SK-N-SH treated with all-trans-retinoic acid at 6 μM for 48 hours (cell line): ENCODE measurements at regions not wholly inside any gene's neighbourhood (a gene's known extent, or its start where the extent isn't known, plus 50 kb on each side); places are given as distances from the start of the nearest gene placed in this dataset.

Experiments used
- ARNTL ChIP-seq: fragments of 450-650 bp; formaldehyde crosslinking; IDR thresholded peaks from 2 replicates; pipeline ENCODE4 v1.5.0; 2020; ENCODE audit warnings: low read depth, mild to moderate bottlenecking, moderate library complexity, borderline replicate concordance
- BACH2 ChIP-seq: fragments of 250-450 bp; sonication (Bioruptor Pico); IDR thresholded peaks from 2 replicates; pipeline ENCODE4 v1.9.0; 2021; ENCODE audit warnings: mild to moderate bottlenecking, borderline replicate concordance
- ISL1 ChIP-seq: fragments of 250-450 bp; sonication (Bioruptor Pico); IDR thresholded peaks from 2 replicates; pipeline ENCODE4 v2.1.2; 2022; ENCODE audit warnings: mild to moderate bottlenecking, moderate library complexity
- OSR1 ChIP-seq: fragments of 250-450 bp; sonication (Bioruptor Pico); IDR thresholded peaks from 2 replicates; pipeline ENCODE4 v1.8.0; 2022; ENCODE audit warnings: moderate library complexity, mild to moderate bottlenecking, inconsistent platforms
- PPARA ChIP-seq: fragments of 250-450 bp; sonication (Bioruptor Pico); IDR thresholded peaks from 2 replicates; pipeline ENCODE4 v1.5.0; 2020; ENCODE audit warnings: mild to moderate bottlenecking, borderline replicate concordance
- RARB ChIP-seq: fragments of 250-450 bp; sonication (Bioruptor Pico); IDR thresholded peaks from 2 replicates; pipeline ENCODE4 v1.8.0; 2021; ENCODE audit warnings: mild to moderate bottlenecking, moderate library complexity
- TOX ChIP-seq: fragments of 250-450 bp; sonication (Bioruptor Pico); IDR thresholded peaks from 2 replicates; pipeline ENCODE4 v1.8.0; 2021; ENCODE audit warnings: mild to moderate bottlenecking, moderate library complexity, borderline replicate concordance
- ZFP30 ChIP-seq: fragments of 450-650 bp; formaldehyde crosslinking; IDR thresholded peaks from 2 replicates; pipeline ENCODE4 v1.5.0; 2022; ENCODE audit warnings: mild to moderate bottlenecking, moderate library complexity
- ZNF565 ChIP-seq: fragments of 450-650 bp; formaldehyde crosslinking; conservative IDR thresholded peaks from 2 replicates; pipeline ENCODE4 v1.5.0; 2020; ENCODE audit warnings: low read depth, mild to moderate bottlenecking, moderate library complexity
- ZNF8 ChIP-seq: fragments of 450-650 bp; formaldehyde crosslinking; IDR thresholded peaks from 2 replicates; pipeline ENCODE4 v1.5.0; 2020; ENCODE audit warnings: mild to moderate bottlenecking, moderate library complexity
- TF ChIP-seq, protein P1 (sequence below): fragments of 250-450 bp; sonication (Bioruptor Pico); IDR thresholded peaks from 2 replicates; pipeline ENCODE4 v1.8.0; 2020; ENCODE audit warnings: mild to moderate bottlenecking, moderate library complexity, borderline replicate concordance
- TF ChIP-seq, protein P2 (sequence below): fragments of 250-450 bp; sonication (Bioruptor Pico); IDR thresholded peaks from 2 replicates; pipeline ENCODE4 v1.5.0; 2020; ENCODE audit warnings: mild to moderate bottlenecking, moderate library complexity
- TF ChIP-seq, protein P3 (sequence below): fragments of 250-450 bp; sonication (Bioruptor Pico); IDR thresholded peaks from 2 replicates; pipeline ENCODE4 v1.5.1; 2020; ENCODE audit warnings: low read depth, mild to moderate bottlenecking, moderate library complexity
- TF ChIP-seq, protein P4 (sequence below): fragments of 250-450 bp; sonication (Bioruptor Pico); IDR thresholded peaks from 2 replicates; pipeline ENCODE4 v1.5.1; 2021; ENCODE audit warnings: mild to moderate bottlenecking, moderate library complexity

DNA sequence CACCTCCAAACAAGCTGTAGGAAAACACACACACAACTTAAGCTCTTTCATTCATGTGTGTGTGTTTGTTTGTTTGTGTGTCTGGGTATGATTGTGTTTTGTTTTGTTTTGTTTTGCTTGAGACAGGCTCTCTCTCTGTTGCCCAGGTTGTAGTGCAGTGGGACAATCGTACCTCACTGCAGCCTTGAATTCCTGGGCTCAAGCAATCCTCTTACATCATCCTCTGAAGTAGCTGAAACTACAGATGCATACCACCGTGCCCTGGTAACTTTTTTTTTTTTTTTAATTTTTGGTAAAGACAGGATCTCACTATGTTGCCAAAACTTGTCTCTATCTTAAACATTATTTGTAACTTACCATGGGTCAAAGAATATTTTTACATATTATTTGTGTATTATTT is 431.7 kb downstream of the SLITRK1 start:
- TF ChIP-seq, protein P1, sequence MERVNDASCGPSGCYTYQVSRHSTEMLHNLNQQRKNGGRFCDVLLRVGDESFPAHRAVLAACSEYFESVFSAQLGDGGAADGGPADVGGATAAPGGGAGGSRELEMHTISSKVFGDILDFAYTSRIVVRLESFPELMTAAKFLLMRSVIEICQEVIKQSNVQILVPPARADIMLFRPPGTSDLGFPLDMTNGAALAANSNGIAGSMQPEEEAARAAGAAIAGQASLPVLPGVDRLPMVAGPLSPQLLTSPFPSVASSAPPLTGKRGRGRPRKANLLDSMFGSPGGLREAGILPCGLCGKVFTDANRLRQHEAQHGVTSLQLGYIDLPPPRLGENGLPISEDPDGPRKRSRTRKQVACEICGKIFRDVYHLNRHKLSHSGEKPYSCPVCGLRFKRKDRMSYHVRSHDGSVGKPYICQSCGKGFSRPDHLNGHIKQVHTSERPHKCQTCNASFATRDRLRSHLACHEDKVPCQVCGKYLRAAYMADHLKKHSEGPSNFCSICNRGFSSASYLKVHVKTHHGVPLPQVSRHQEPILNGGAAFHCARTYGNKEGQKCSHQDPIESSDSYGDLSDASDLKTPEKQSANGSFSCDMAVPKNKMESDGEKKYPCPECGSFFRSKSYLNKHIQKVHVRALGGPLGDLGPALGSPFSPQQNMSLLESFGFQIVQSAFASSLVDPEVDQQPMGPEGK (CRISPR knock-in tag), result no peak
- no peak for TF ChIP-seq ZFP30 (CRISPR knock-in tag)
- no peak for TF ChIP-seq ZNF8 (CRISPR knock-in tag)
- no peak for TF ChIP-seq ISL1 (CRISPR knock-in tag)
- TF ChIP-seq, protein P2, sequence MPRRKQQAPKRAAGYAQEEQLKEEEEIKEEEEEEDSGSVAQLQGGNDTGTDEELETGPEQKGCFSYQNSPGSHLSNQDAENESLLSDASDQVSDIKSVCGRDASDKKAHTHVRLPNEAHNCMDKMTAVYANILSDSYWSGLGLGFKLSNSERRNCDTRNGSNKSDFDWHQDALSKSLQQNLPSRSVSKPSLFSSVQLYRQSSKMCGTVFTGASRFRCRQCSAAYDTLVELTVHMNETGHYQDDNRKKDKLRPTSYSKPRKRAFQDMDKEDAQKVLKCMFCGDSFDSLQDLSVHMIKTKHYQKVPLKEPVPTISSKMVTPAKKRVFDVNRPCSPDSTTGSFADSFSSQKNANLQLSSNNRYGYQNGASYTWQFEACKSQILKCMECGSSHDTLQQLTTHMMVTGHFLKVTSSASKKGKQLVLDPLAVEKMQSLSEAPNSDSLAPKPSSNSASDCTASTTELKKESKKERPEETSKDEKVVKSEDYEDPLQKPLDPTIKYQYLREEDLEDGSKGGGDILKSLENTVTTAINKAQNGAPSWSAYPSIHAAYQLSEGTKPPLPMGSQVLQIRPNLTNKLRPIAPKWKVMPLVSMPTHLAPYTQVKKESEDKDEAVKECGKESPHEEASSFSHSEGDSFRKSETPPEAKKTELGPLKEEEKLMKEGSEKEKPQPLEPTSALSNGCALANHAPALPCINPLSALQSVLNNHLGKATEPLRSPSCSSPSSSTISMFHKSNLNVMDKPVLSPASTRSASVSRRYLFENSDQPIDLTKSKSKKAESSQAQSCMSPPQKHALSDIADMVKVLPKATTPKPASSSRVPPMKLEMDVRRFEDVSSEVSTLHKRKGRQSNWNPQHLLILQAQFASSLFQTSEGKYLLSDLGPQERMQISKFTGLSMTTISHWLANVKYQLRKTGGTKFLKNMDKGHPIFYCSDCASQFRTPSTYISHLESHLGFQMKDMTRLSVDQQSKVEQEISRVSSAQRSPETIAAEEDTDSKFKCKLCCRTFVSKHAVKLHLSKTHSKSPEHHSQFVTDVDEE (CRISPR knock-in tag), result no peak
- no peak for TF ChIP-seq ZNF565 (CRISPR knock-in tag)
- no peak for TF ChIP-seq BACH2 (CRISPR knock-in tag)
- TF ChIP-seq RARB (CRISPR knock-in tag), result no peak
- TF ChIP-seq, protein P3, sequence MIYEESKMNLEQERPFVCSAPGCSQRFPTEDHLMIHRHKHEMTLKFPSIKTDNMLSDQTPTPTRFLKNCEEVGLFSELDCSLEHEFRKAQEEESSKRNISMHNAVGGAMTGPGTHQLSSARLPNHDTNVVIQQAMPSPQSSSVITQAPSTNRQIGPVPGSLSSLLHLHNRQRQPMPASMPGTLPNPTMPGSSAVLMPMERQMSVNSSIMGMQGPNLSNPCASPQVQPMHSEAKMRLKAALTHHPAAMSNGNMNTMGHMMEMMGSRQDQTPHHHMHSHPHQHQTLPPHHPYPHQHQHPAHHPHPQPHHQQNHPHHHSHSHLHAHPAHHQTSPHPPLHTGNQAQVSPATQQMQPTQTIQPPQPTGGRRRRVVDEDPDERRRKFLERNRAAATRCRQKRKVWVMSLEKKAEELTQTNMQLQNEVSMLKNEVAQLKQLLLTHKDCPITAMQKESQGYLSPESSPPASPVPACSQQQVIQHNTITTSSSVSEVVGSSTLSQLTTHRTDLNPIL, result no peak
- TF ChIP-seq, protein P4, sequence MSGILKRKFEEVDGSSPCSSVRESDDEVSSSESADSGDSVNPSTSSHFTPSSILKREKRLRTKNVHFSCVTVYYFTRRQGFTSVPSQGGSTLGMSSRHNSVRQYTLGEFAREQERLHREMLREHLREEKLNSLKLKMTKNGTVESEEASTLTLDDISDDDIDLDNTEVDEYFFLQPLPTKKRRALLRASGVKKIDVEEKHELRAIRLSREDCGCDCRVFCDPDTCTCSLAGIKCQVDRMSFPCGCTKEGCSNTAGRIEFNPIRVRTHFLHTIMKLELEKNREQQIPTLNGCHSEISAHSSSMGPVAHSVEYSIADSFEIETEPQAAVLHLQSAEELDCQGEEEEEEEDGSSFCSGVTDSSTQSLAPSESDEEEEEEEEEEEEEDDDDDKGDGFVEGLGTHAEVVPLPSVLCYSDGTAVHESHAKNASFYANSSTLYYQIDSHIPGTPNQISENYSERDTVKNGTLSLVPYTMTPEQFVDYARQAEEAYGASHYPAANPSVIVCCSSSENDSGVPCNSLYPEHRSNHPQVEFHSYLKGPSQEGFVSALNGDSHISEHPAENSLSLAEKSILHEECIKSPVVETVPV (CRISPR knock-in tag), result no peak
- no peak for TF ChIP-seq ARNTL (CRISPR knock-in tag)
- no peak for TF ChIP-seq TOX (CRISPR knock-in tag)
- TF ChIP-seq OSR1, result no peak
- TF ChIP-seq PPARA (CRISPR knock-in tag), result no peak
